Urothelium cell line (cell line): ENCODE measurements at regions not wholly inside any gene's neighbourhood (a gene's known extent, or its start where the extent isn't known, plus 50 kb on each side); places are given as distances from the start of the nearest gene placed in this dataset.

Experiments used
- DNase-seq: peaks from one replicate; pipeline ENCODE4 v3.0.0; 2011; ENCODE audit warnings: low spot score, mixed read lengths
- FAIRE-seq: peaks from 2 replicates; lab custom pipeline; 2011; peaks lifted over from hg19 to GRCh38; lab: Jason Lieb, UNC

GRCh38 chr10:10403762-10404161, 613.9 kb upstream of the CELF2 start:
- FAIRE-seq, result no peak
- DNase-seq, result no peak

- DNase-seq, result no peak
- FAIRE-seq, result no peak
Measured at GRCh38 chr10:10417671-10418070, 600.0 kb upstream of the CELF2 start.

GRCh38 chr10:10418387-10418786, 599.3 kb upstream of the CELF2 start:
- DNase-seq (no peak), FAIRE-seq (no peak)

GRCh38 chr10:10421071-10421470, 596.6 kb upstream of the CELF2 start:
- FAIRE-seq (no peak), DNase-seq (no peak)

GRCh38 chr10:10431422-10432066, 586.1 kb upstream of the CELF2 start:
- no peak for FAIRE-seq
- no peak for DNase-seq

GRCh38 chr10:10432296-10433035, 585.2 kb upstream of the CELF2 start:
- FAIRE-seq (no peak), DNase-seq (no peak)

GRCh38 chr10:10434312-10434711, 583.4 kb upstream of the CELF2 start:
- FAIRE-seq (no peak), DNase-seq (no peak)

GRCh38 chr10:10437886-10438285, 579.8 kb upstream of the CELF2 start:
- no peak for DNase-seq
- FAIRE-seq, result no peak

- FAIRE-seq, result no peak
- no peak for DNase-seq
Measured at GRCh38 chr10:10438335-10439100, 579.2 kb upstream of the CELF2 start.

GRCh38 chr10:10456856-10457255, 560.8 kb upstream of the CELF2 start:
- no peak for FAIRE-seq
- no peak for DNase-seq

GRCh38 chr10:10460451-10460850, 557.2 kb upstream of the CELF2 start:
- DNase-seq, result no peak
- FAIRE-seq, result no peak

GRCh38 chr10:10462151-10462941, 555.3 kb upstream of the CELF2 start:
- DNase-seq (no peak), FAIRE-seq (no peak)

- FAIRE-seq (no peak), DNase-seq (no peak)
Measured at GRCh38 chr10:10471758-10472157, 545.9 kb upstream of the CELF2 start.

GRCh38 chr10:10475812-10476211, 541.9 kb upstream of the CELF2 start:
- FAIRE-seq (no peak), DNase-seq (no peak)

- DNase-seq (no peak), FAIRE-seq (no peak)
Measured at GRCh38 chr10:10477844-10478243, 539.8 kb upstream of the CELF2 start.

GRCh38 chr10:10479465-10479864, 538.2 kb upstream of the CELF2 start:
- no peak for FAIRE-seq

GRCh38 chr10:10482613-10483012, 535.1 kb upstream of the CELF2 start:
- DNase-seq (no peak), FAIRE-seq (no peak)

More at GRCh38 chr10:10479465-10479864, 538.2 kb upstream of the CELF2 start:
- DNase-seq, result no peak

- DNase-seq (no peak), FAIRE-seq (no peak)
Measured at GRCh38 chr10:10489076-10489475, 528.6 kb upstream of the CELF2 start.

GRCh38 chr10:10489805-10490571, 527.7 kb upstream of the CELF2 start:
- FAIRE-seq (no peak), DNase-seq (no peak)

- FAIRE-seq (no peak), DNase-seq (no peak)
Measured at GRCh38 chr10:10490581-10490980, 527.1 kb upstream of the CELF2 start.
